ENCODE measurements at regions not wholly inside any gene's neighbourhood (a gene's known extent, or its start where the extent isn't known, plus 50 kb on each side); places are given as distances from the start of the nearest gene placed in this dataset.
"Not testable (repeated sequence)": the region's sequence is repeated elsewhere in the genome, so short reads cannot be mapped to it uniquely, and the experiment has no call there.

DNA sequence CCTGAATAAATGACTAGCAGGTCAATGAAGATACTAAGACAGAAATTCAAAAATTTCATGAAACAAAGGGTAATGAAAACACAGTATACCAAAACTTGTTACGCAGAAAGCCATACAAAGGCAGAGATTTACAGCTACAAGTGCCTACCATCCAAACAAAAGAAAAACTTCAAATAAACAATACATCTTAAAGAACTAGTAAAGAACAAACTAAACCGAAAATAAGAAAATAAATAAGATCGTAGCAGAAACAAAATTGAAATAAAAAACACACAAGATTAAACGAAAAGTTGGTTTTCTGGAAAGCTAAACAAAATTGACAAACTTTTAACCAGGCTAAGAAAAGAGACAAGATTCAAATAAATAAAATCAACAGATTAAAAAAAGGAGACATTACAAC is 51.5 kb downstream of the VPREB1 start:
- not testable (repeated sequence) for DNase-seq

DNA sequence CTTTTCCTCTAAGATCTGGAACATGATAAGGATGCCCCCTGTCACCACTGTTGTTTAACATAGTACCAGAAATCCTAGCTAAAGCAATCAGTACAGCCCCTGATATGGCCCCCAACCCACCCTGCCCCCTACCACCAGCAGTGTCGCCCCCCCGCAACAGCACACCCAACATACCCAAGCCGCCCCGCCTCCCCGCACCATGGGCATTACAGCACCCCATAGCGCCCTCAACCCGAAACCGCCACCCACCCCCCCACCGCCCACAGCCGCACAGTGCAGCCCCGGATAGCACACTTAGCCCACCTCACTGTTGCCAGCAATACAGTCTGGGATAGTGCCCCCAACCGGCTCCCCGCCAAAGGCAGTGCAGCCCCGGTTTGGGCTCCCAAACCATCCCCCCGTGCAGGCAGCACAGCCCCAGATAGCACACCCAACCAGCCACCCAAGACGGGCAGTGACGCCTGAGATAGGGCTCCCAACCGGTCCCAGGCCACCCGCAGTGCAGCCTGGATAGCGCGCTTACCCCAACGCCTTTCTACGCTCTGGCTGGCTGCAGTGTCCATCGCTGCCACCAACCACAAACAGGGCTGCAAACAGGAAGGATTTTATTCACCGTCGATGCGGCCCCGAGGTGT is 52.7 kb downstream of the VPREB1 start:
- not testable (repeated sequence) for DNase-seq

DNA sequence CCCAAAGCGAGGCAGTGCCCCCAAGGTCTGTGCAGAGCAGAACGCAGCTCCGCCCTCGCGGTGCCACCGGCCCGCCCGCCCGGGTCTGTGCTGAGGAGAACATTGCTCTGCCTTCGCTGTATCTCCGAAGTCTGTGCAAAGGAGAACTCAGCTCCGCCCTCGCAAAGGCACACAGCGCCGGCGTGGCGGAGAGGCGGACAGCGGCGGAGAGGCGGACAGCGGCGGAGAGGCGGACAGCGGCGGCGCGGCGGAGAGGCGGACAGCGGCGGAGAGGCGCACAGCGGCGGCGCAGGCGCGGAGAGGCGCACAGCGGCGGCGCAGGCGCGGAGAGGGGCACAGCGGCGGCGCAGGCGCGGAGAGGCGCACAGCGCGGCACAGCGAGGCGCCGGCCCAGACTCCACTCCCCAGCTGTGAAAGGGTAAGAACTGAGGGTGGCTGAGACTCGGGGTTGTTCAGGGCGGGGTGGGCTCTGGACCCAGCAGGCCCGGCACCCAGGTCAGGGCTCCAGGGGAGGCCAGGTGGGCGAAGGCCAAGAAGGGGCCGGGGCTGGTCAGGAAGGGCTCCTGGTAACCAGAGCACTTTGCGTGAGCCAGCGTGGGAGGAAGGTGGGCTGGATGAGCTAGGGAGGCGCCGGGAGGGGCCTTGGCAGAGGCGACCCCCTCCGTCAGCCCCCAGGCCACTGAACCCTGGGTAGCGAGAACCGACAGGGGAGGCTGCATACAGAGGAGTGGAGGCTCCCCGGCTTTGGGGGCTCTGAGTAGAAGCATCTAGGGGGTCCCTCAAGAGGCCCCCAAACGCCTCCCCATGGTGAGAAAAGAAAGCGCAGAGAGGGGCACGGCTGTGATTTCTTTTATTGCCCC is 53.4 kb downstream of the VPREB1 start:
- not testable (repeated sequence) for DNase-seq

DNA sequence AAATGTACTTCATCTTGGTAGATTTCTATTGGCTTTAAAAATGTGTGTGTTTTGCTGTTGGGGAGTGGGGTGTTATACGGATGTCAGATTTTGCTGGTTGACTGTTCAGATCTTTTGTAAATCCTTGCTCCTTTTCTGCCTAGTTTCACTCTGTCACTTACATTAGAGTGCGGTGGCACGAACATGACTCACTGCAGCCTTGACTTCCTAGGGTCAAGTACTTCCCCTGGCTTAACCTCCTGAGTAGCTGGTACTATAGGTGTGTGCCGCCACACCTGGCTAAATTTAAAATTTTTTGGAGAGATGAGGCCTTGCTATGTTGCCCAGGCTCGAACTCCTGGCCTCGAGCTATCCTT is 54.0 kb downstream of the VPREB1 start:
- not testable (repeated sequence) for DNase-seq

DNA sequence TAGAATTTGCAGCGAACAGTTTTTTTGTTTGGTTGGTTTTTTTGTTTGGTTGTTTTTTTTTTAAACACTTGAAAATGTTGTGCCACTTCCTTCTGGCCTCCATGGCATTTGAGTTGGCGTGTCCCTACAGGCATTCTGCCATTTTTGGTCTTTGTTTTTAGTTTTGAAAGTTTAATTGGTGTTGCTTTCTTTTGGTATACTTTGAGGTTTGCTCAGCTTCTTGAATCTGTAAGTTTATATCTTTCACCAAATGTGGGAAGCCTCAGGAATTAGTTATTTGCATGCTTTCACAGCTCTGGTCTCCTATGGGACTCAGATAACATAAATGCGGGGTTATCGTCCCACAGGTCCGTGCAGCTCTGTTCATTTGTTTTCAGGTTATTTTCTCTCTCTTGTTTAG is 55.9 kb downstream of the VPREB1 start:
- DNase-seq = not testable (repeated sequence)

DNA sequence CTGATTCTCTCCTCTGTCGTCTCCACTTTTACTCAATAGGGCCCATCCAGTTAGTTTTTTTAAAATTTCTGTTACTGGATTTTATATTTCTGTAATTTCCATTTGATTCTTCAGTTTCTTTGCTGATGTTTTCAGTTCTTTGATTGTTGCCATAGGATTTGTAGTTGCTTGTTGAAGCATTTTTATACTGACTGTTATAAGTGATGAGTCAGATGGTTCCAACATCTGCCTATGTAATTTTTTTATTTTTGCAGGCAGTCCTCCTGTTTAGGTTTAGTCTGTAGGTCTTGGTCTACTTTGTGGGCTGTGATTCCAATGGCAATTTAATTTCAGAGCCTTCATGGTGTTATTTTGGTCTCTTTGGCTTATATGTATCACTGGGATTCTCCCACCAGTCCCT is 56.4 kb downstream of the VPREB1 start:
- DNase-seq = not testable (repeated sequence)

DNA sequence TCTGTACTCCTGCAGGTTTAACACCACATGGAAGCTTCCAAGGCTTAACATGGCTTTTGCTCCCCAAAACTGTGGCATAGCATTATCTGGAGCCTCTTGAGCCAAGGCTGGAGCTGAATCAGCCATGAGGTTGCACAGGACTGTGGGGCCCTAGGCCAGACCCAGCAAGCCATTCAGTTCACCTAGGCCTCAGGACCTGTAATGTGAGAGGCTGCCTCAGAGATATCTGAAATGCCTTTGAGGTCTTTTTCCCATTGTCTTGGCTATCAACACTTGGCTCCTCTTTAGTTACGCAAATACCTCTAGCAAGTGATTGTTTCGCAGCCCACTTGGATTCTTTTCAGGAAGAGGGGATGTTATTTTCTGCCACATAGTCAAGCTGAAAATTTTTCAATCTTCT is 72.0 kb downstream of the VPREB1 start:
- DNase-seq = no peak

DNA sequence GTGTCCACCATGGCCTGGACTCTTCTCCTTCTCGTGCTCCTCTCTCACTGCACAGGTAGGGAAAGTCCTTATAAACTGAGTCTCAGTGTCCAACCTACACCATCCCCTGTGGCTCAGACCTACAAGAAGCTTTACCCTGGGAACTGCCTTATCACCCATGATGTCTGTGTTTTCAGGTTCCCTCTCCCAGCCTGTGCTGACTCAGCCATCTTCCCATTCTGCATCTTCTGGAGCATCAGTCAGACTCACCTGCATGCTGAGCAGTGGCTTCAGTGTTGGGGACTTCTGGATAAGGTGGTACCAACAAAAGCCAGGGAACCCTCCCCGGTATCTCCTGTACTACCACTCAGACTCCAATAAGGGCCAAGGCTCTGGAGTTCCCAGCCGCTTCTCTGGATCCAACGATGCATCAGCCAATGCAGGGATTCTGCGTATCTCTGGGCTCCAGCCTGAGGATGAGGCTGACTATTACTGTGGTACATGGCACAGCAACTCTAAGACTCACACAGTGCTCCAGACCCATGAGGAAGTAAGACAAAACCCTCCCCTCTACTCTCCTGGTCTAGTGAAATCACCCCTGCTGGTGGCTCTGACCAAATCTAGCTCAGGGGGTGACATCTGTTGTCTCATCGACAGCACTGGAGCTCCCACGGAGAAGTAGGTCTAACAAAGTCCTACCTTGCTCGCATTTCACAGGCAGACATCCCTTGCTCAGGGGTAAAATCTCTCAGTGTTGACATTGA is 74.3 kb downstream of the VPREB1 start:
- DNase-seq = no peak

DNA sequence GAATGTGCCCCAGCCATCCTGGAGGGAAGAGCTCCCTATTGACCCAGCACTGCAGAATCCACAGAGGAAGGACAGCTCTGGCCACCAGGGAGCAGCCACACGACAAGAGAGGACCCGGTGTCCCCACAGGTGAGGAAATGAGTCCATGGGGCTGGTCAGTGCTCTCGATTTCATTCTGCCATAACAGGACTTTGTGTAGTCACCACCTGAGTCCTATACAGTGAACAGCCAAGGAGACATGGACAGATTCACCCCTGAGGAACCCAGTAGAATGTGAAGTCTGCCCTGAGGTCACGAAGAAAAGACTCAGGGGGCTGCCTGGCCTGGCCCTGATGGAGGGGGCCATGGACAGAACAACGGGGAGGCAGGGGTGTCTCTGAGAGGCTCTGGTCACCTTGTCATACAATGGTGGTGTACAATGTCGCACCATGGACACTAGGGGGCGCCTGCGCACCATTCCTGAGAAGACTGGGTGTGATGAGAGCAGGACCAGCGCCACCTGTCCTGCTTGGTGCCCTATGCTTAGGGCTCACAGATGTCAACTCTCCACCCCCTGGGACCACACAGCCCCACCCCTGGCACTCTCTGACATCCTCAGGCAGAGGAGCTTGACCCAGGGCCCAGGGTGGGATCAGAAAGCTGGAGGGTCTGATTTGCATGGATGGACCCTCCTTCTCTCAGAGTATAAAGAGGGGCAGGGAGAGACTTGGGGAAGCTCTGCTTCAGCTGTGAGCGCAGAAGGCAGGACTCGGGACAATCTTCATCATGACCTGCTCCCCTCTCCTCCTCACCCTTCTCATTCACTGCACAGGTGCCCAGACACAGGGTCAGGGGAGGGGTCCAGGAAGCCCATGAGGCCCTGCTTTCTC is 77.4 kb downstream of the VPREB1 start:
- DNase-seq = peak in 1 of 2 experiments; percentile 0

DNA sequence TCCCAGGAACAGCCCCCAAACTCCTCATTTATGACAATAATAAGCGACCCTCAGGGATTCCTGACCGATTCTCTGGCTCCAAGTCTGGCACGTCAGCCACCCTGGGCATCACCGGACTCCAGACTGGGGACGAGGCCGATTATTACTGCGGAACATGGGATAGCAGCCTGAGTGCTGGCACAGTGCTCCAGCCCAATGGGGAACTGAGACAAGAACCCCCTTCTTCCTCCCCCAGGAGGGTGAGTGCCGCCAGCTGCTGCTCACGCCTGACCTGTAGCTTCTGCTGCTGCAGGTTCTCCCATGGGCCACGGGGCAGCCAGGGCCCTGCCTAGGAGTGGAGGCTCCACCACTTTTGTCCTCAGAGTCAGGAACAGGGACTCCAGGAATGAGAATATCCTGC is 78.2 kb downstream of the VPREB1 start:
- DNase-seq = no peak

DNA sequence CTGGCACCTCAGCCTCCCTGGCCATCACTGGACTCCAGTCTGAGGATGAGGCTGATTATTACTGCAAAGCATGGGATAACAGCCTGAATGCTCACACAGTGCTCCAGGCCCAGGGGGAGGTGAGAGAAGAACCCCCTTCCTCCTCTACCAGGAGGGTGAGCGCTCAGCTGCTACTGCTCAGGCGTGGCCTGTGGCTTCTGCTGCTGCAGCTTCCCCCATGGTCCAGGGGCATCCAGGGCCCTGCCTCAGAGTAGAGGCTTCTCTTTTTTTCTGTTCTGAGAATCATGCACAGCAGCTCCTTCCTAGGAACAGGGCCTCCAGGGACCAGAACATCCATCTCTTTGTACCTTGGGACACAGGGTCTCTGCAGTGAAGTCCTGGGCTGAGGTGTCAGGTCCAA is 83.1 kb downstream of the VPREB1 start:
- DNase-seq = no peak

DNA sequence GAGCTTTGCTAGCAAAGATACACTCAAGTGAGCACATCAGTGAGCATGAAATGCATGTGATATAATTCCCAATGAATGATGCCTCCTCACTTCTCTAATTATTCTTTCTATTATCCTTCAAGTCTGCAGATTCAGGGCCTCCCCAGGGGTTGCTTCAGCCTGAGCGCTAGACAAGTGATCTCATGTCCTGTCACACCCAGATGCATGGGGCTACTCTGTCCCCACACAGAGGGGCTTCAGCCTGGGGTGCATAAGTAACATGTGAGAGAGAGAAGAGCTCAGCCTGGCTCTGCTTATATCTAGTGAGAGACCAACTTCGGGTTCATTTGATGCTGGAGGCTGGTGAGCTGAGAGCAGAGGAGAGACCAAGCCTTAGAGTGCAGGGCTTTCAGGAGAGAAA is 85.2 kb downstream of the VPREB1 start:
- DNase-seq = no peak

DNA sequence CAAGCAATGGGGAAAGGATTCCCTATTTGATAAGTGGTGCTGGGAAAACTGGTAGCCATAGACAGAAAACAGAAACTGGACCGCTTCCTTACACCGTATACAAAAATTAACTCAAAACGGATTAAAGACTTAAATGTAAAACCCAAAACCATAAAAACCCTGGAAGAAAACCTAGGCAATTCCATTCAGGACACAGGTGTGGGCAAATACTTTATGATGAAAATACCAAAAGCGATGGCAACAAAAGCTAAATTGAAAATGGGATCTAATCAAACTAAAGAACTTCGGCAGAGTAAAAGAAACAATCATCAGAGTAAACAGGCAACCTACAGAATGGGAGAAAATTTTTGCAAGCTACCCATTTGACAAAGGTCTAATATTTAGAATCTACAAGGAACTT is 91.1 kb downstream of the VPREB1 start:
- not testable (repeated sequence) for DNase-seq

DNA sequence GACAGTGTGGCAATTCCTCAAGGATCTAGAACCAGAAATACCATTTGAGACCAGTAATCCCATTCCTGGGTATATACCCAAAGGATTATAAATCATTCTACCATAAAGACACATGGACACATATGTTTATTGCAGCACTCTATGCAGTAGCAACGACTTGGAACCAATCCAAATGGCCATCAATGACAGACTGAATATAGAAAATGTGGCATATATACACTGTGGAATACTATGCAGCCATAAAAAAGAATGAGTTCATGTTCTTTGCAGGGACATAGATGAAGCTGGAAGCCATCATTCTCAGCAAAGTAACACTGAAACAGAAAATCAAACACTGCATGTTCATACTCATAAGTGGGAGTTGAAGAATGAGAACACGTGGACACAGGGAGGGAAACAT is 91.7 kb downstream of the VPREB1 start:
- not testable (repeated sequence) for DNase-seq

DNA sequence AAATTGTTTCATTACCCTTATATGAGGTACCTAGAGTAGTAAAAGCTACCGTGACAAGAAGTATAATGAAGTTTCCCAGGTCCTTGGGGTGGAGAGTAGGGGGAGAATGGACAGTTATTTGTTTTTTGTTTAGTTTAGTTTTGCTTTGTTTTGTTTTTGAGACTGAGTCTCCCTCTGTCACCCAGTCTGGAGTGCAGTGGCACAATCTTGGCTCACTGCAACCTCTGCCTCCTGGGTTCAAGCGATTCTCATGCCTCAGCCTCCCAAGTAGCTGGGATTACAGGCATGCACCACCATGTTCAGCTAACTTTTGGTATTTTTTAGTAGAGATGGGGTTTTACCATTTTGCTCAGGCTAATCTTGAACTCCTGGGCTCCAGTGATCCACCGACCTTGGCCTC is 94.2 kb downstream of the VPREB1 start:
- DNase-seq = not testable (repeated sequence)

DNA sequence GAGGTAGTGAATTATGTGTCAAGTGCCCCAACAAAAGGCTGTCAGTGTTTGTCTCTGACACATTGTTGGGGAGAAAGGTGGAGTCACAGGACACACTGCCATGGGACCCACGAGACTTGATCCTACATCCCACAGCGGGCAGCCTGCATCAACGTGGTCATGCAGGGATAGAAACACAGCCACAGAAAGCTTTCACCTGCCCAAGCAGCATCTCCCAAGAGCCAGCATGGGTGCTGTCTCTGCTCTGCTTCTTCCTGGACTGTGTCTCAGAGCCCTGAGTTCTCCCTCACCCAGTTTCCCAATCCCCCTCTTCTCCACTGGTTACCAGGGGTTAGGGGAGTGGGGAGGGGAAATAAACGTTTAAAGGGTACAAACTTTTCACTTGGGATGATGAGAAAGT is 97.2 kb downstream of the VPREB1 start:
- DNase-seq = no peak

DNA sequence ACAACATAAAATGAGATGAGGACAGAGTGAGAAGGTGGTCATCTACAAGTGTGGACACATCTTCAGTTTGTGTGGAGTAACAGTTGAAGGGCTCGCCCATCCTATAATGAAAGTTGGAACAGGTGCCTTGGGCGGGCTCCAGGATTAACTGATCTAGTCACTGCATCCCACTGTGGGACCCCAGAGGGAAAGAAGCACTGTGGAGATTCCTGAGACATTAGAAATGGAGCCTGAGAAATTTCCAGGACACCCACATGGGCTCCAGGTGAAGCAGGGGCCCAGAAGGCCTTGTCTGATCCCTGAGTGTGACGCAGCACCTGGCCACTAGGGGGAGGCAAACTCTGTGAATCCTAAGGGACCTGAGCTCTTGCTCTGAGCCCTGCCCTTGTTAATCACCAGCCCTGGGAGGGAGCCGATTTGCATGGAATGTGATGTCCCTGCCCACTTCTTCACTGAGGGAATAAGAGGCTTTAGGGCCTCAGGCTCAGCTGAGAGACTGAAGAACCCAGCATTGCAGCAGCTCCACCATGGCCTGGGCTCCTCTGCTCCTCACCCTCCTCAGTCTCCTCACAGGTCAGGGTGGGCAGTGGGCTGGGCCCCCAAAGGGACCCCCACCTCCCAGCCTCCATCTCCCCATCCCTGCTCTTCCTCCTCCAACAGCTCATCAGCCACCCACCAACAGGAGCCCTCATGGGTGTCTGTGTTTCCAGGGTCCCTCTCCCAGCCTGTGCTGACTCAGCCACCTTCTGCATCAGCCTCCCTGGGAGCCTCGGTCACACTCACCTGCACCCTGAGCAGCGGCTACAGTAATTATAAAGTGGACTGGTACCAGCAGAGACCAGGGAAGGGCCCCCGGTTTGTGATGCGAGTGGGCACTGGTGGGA is 98.4 kb downstream of the VPREB1 start:
- no peak for DNase-seq

DNA sequence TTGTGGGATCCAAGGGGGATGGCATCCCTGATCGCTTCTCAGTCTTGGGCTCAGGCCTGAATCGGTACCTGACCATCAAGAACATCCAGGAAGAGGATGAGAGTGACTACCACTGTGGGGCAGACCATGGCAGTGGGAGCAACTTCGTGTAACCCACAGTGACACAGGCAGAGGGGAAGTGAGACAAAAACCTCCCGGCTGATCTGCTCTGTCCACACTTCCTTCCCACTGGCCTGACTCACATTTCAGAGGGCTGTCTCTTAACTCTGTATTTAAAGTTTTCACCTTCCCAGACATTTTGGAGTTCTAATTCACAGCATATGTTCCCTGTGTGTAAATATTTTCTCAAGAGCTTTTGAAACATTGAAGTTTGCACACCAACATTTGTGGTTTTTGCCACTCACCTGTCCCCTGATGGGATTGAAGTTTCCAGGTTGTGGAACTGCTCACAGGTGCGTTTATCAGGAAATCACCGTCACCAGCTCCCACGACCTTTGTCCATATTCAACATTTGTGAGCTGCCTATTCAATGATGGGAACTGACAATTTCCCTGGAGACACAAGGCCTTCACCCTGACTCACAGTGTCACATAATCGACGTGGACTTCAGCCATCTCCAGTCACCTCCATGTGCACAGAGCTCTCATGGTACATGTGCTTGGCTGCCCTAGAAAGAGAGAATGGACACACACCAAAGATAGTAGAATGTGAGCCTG is 99.2 kb downstream of the VPREB1 start:
- DNase-seq = no peak

DNA sequence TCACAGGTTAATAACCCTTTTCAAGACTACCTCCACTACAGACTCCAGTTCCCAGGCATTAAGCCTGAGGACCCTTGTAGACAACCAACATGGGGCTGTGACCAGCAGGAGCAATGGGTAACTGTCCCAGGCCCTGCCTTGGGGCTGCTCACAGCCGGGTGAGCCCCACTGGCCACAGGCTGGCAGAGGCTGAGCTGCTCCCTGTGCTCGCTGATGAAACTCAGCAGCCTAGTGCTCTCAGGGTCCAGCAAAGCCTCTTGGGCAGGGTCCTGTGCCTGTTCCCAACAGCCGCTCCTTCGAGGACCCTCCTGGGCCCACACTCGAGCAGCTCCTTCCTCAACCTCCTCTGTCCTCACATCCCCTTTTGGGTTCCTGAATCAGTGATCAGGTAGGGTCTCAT is 99.8 kb downstream of the VPREB1 start:
- no peak for DNase-seq

DNA sequence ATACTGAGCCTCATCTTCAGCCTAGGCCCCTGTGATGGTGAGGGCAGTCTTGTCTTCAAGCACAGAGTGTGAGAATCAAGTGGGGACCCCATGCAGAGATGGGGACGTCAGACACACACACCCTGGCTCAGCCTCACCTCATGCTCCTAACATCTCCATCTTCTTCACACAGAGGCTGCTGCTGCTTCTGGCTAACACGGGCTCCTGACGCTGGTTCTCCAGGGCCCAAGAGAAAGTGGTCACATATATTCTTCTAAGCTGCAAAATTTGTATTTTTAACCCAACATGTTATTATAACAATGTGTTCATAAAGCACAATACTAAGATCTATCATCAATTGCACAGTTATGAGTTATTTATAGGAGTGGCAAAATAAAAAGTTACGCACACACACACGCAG is 101.2 kb downstream of the VPREB1 start:
- DNase-seq = no peak

All from cerebellar nuclear complex (tissue), 1 donor.